ENCODE measurements at regions not wholly inside any gene's neighbourhood (a gene's known extent, or its start where the extent isn't known, plus 50 kb on each side); places are given as distances from the start of the nearest gene placed in this dataset.
A peak's percentile ranks its signal among the peaks of the same experiment; 100 is the strongest.

DNA sequence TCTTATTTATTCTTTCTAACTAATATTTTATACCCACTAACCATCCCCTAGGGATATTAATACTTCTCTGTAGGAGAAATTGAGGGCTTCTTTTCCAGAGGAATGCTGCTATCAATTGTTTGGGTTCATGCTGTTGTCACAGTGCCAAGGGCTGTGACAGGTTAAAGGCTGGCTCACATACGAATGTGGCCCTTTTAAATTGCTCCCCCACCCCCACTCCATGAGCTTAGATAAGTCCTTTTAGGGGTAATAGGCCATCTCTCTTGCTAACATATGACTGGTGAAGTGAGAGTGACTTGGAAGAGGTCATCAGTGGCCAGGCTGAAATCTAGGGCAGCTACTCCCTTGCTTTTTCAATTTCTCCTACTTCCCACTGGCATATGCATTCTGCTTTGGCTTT is 121.9 kb upstream of the DPH6 start:
- Mint-ChIP-seq H3K36me3 (no peaks in the 10 kb centered on the region), H3K4me3 (no peak overlapping the region), H3K9me3 (no peaks in the 10 kb centered on the region), H3K27me3 (peaks cover 0 to 16% (median 8%) of the 10 kb centered on the region in 5 donors), H3K27ac (no peak overlapping the region), H3K4me1 (peaks cover 0 to 11% (median 4%) of the 10 kb centered on the region in 4 donors)
- POLR2A ChIA-PET: no interaction called here
- DNase-seq: no peak
- ATAC-seq: no peak

GRCh38 chr15:35669021-35669420 is 123.1 kb upstream of the DPH6 start:
- H3K36me3 Mint-ChIP-seq: no peaks in the 10 kb centered on the region
- H3K4me3 Mint-ChIP-seq: no peak overlapping the region

DNA sequence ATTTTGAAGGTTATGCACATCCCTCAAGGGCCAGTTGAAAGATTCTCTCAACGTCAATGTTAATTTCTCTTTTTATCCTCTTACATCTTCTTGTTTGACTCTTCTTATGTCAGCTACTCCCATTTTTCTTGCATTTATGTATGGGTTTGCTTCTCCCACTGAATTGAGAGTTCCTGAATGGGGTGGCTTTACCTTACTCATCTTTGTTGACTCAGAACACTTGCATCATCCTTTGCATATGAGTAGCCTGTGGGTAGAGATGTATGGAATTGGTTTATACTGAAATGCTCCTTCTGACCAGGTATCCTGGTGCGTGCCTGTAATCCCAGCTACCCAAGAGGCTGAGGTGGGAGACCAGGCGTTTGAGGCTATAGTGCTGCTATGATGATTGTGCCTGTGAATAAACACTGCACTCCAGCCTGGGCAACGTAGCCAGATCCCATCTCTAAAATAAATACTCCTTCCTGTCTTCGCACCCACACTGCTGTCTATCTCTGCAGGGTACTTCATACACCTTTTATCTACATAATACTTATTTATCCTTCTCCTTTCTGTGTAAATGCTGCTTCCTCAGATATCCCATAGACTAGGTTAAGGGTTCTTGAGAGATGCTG is 123.6 kb upstream of the DPH6 start:
- POLR2A ChIA-PET: no interaction called here
- no peaks in the 10 kb centered on the region for H3K9me3 Mint-ChIP-seq
- peaks cover 0 to 16% (median 5%) of the 10 kb centered on the region in 5 donors for H3K27me3 Mint-ChIP-seq
- peak in 1 of 10 donors; percentile 32 for DNase-seq
- no peak for ATAC-seq
- H3K36me3 Mint-ChIP-seq: no peaks in the 10 kb centered on the region
- no peak overlapping the region for H3K4me3 Mint-ChIP-seq
- peaks cover 0 to 19% (median 10%) of the 10 kb centered on the region in 4 donors for H3K4me1 Mint-ChIP-seq
- H3K27ac Mint-ChIP-seq: no peak overlapping the region

More at GRCh38 chr15:35669021-35669420, 123.1 kb upstream of the DPH6 start:
- POLR2A ChIA-PET: no interaction called here
- peaks cover 0 to 16% (median 8%) of the 10 kb centered on the region in 5 donors for H3K27me3 Mint-ChIP-seq
- no peaks in the 10 kb centered on the region for H3K9me3 Mint-ChIP-seq
- DNase-seq: no peak
- no peak for ATAC-seq
- H3K27ac Mint-ChIP-seq: no peak overlapping the region
- H3K4me1 Mint-ChIP-seq: peaks cover 0 to 19% (median 10%) of the 10 kb centered on the region in 4 donors

DNA sequence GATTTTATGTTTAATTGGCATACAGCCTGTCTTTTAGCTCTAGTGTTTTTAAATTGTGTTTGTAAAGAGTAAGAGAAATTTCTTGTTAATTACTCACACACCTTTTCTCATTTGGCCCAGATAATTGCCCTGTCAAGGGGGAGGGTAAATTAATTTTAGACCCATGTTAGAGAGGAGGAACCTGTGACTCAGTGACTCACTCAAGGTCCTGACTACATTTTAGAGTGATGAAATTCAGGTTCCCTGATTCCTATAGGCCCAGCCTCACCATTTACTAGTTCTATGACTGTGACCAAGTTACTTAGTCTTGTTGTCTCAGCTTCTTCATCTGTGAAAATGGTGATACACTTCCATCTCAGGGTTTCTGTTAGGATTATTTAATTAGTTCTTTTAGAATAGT is 125.2 kb upstream of the DPH6 start:
- H3K36me3 Mint-ChIP-seq: no peaks in the 10 kb centered on the region
- no peak overlapping the region for H3K4me3 Mint-ChIP-seq
- peaks cover 0 to 16% (median 2%) of the 10 kb centered on the region in 5 donors for H3K27me3 Mint-ChIP-seq
- peaks cover 0 to 19% (median 11%) of the 10 kb centered on the region in 4 donors for H3K4me1 Mint-ChIP-seq
- no peak overlapping the region for H3K27ac Mint-ChIP-seq
- ATAC-seq: no peak
- H3K9me3 Mint-ChIP-seq: no peaks in the 10 kb centered on the region
- POLR2A ChIA-PET: no interaction called here
- no peak for DNase-seq

GRCh38 chr15:35671981-35672380 is 126.0 kb upstream of the DPH6 start:
- peaks cover 0 to 16% (median 2%) of the 10 kb centered on the region in 5 donors for H3K27me3 Mint-ChIP-seq
- no peak overlapping the region for H3K4me3 Mint-ChIP-seq
- ATAC-seq (no peak), DNase-seq (no peak)
- no peaks in the 10 kb centered on the region for H3K36me3 Mint-ChIP-seq
- peaks cover 0 to 19% (median 11%) of the 10 kb centered on the region in 4 donors for H3K4me1 Mint-ChIP-seq
- POLR2A ChIA-PET: no interaction called here
- no peaks in the 10 kb centered on the region for H3K9me3 Mint-ChIP-seq
- H3K27ac Mint-ChIP-seq: no peak overlapping the region

DNA sequence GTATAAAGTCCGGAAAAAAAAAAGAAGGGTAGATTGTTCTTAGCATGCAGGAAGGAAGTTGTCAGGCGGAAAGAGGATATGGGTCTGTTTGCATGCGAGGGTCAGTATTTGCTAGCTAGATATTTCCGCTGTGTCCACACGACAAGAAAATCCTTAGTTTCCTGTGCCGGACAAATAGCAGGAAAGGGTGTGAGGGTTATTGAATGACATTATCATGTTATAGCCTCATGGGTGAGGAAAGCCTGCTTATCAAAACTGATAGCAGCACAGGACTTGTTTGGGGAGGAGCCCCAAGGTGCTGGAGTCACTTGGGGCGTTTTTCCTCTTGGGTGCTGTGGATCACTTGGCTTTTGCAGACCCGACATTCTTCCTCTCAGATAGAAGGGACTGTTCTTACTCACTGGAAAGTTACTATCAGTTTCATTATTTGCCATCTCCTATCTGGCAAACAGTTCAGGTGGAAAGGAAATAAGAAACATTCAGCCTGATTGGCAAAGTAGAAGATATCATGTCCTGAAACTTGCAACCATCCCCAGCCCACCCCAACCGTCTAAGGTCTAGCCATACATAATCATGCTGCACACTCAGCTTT is 127.2 kb upstream of the DPH6 start:
- DNase-seq (no peak), ATAC-seq (no peak)
- Mint-ChIP-seq H3K4me1 (peaks cover 0 to 15% (median 10%) of the 10 kb centered on the region in 4 donors), H3K27ac (peak overlapping the region in 3 of 10 donors; percentile 11 to 77 (median 47)), H3K27me3 (peaks cover 0 to 16% (median 2%) of the 10 kb centered on the region in 5 donors), H3K9me3 (no peaks in the 10 kb centered on the region), H3K36me3 (no peaks in the 10 kb centered on the region), H3K4me3 (peak overlapping the region; percentile 8 to 74 (median 61))
- POLR2A ChIA-PET: no interaction called here

DNA sequence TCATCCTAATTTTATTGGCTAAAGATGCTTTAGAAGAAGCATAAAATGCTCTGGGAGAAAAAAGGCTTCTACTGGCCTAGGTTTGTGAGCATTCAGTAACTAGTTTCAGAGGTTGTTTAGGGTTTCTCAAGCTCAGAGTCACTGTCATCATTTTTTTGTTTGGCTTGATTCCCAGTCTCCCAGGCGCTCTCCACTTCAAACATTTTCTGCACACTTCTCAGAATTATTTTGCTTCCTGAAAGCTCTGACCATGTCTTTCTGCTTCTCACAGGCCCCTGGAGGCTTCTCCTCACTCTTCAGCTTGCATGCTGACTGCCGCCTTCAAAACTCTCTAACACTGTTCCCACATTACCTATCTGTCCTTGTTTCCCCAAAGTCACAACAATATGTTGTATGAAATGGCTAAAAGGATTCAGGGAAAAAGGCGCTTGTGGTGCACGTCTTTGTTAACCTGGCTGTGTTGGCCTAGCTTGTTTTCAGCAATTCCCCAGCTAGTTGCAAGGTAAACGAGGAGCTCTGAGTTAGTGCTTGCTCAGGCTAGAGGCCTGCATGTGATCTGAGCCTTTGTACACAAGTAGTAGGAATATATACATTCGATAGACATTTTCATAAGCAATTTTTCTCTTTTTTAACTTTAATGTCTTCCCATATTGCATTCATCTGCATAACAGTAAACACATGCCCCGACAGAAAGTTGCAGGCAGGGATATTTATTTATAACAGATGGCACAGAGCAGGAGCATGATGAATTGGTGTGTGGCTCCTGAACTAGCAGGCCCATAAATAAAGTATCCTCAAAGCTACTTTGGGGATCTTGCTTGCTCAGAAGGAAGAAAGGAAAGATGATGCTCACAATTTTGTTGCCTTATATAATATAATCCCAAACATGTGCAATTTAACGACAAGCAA is 129.2 kb upstream of the DPH6 start:
- Mint-ChIP-seq H3K4me1 (peaks cover 0 to 13% (median 10%) of the 10 kb centered on the region in 4 donors), H3K27me3 (peaks cover 1 to 8% (median 2%) of the 10 kb centered on the region in 5 donors), H3K36me3 (no peaks in the 10 kb centered on the region), H3K9me3 (no peaks in the 10 kb centered on the region), H3K27ac (no peak overlapping the region), H3K4me3 (no peak overlapping the region)
- POLR2A ChIA-PET: no interaction called here
- ATAC-seq (no peak), DNase-seq (no peak)

- Mint-ChIP-seq H3K9me3 (no peaks in the 10 kb centered on the region), H3K4me3 (no peak overlapping the region), H3K27me3 (peaks cover 0 to 2% (median 2%) of the 10 kb centered on the region in 5 donors), H3K4me1 (peaks cover 0 to 2% (median 0%) of the 10 kb centered on the region in 4 donors), H3K36me3 (no peaks in the 10 kb centered on the region), H3K27ac (no peak overlapping the region)
- DNase-seq (no peak), ATAC-seq (no peak)
- POLR2A ChIA-PET: no interaction called here
Observed at GRCh38 chr15:35678774-35679173, 132.8 kb upstream of the DPH6 start.

GRCh38 chr15:35679186-35679585 is 133.2 kb upstream of the DPH6 start:
- H3K36me3 Mint-ChIP-seq: no peaks in the 10 kb centered on the region
- H3K9me3 Mint-ChIP-seq: no peaks in the 10 kb centered on the region
- no peak for ATAC-seq
- H3K4me3 Mint-ChIP-seq: no peak overlapping the region
- H3K4me1 Mint-ChIP-seq: peaks cover 0 to 2% (median 0%) of the 10 kb centered on the region in 4 donors
- H3K27me3 Mint-ChIP-seq: peaks cover 0 to 2% (median 2%) of the 10 kb centered on the region in 5 donors
- no peak overlapping the region for H3K27ac Mint-ChIP-seq
- POLR2A ChIA-PET: no interaction called here
- no peak for DNase-seq

GRCh38 chr15:35680951-35681350 is 135.0 kb upstream of the DPH6 start:
- Mint-ChIP-seq H3K4me3 (no peak overlapping the region), H3K27ac (no peak overlapping the region), H3K9me3 (no peaks in the 10 kb centered on the region), H3K27me3 (peaks cover 0 to 13% (median 5%) of the 10 kb centered on the region in 5 donors), H3K4me1 (no peaks in the 10 kb centered on the region), H3K36me3 (no peaks in the 10 kb centered on the region)
- DNase-seq (no peak), ATAC-seq (no peak)
- POLR2A ChIA-PET: no interaction called here

DNA sequence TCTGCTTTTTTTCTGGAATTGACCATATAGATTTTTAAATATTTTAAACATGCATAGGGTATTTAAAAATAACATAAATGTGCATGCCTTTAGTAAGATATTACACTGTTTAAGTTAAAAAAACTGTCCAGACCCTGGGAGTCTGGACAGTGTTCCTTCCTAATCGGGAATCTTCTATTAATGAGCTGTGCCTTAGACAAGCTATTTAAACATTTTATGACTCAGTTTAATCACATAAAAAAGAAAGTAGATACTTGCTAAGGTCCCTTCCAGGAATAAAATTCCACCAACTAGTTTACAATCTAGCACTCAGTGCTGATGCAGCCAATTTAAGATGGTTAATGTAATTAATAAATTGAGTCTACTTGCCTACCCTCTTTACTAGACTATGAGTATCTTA is 140.4 kb upstream of the DPH6 start:
- ATAC-seq: no peak
- Mint-ChIP-seq H3K36me3 (no peaks in the 10 kb centered on the region), H3K4me3 (no peak overlapping the region), H3K4me1 (no peaks in the 10 kb centered on the region), H3K27ac (no peak overlapping the region), H3K9me3 (peaks cover 0 to 2% (median 0%) of the 10 kb centered on the region in 9 donors), H3K27me3 (peaks cover 2 to 38% (median 11%) of the 10 kb centered on the region in 5 donors)
- POLR2A ChIA-PET: no interaction called here
- DNase-seq: no peak

DNA sequence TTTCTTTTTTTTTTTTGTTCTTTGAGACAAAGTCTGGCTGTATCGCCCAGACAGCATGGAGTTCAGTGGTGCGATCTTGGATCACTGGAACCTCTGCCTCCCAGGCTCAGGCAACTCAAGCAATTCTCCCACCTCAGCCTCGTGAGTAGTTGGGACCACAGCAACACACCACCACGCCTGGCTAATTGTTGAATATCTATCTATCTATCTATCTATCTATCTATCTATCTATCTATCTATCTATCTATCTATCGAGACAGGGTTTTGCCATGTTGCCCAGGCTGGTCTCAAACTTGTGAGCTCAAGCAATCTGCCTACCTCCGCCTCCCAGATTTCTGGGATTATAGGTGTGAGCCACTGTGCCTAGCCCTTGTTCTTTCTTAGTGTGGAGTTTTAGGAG is 143.3 kb upstream of the DPH6 start:
- H3K4me3 Mint-ChIP-seq: no peak overlapping the region
- H3K36me3 Mint-ChIP-seq: no peaks in the 10 kb centered on the region
- peaks cover 2 to 38% (median 11%) of the 10 kb centered on the region in 5 donors for H3K27me3 Mint-ChIP-seq
- no peaks in the 10 kb centered on the region for H3K4me1 Mint-ChIP-seq
- POLR2A ChIA-PET: no interaction called here
- no peak overlapping the region for H3K27ac Mint-ChIP-seq
- ATAC-seq (no peak), DNase-seq (no peak)
- peaks cover 0 to 2% (median 0%) of the 10 kb centered on the region in 9 donors for H3K9me3 Mint-ChIP-seq

DNA sequence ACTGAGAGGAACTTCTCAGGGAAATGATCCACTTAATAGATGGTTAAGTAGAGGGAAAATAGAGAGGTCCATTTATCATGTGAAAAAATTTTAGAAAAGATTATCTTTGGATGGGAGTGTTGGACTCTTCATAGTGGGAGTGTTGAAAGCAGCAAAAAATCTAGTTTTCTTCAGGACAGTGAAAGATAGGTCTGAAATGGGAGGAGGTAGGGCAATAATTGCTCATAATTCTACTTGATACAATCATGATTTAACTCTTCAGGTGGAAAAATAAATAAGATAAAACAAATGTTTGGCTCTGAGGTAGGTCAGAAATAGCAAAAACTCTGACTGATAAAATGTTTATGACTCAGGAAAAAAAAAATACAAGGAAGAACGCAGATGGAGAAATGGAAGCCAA is 144.1 kb upstream of the DPH6 start:
- no peak for ATAC-seq
- POLR2A ChIA-PET: no interaction called here
- Mint-ChIP-seq H3K27me3 (peaks cover 2 to 38% (median 12%) of the 10 kb centered on the region in 5 donors), H3K9me3 (peaks cover 0 to 2% (median 0%) of the 10 kb centered on the region in 9 donors), H3K4me3 (no peak overlapping the region), H3K27ac (no peak overlapping the region), H3K4me1 (no peaks in the 10 kb centered on the region), H3K36me3 (no peaks in the 10 kb centered on the region)
- DNase-seq: no peak
